Gastroesophageal sphincter (tissue), 4 donors: ENCODE measurements at regions not wholly inside any gene's neighbourhood (a gene's known extent, or its start where the extent isn't known, plus 50 kb on each side); places are given as distances from the start of the nearest gene placed in this dataset.

ENCODE experiments used
- ATAC-seq: fragments of 150-250 bp; one replicate; pipeline ENCODE4 v1.9.1; 2016; ENCODE audit warnings: mild to moderate bottlenecking, moderate library complexity
- H3K27ac ChIP-seq, 4 donors: fragments of 200-600 bp; sonication (generic) in 3 of 4; 1 replicate in 3 of 4; 2 replicates in 1 of 4; pipeline ENCODE4 v1.5.1; 2016 to 2019
- H3K27me3 ChIP-seq: fragments of 200-600 bp; sonication (generic); one replicate; pipeline ENCODE4 v1.5.1; 2019
- H3K36me3 ChIP-seq, 2 donors: fragments of 200-600 bp; sonication (generic); one replicate each; pipeline ENCODE4 v1.5.1; 2019; ENCODE audit warnings: control low read depth in 1 of 2
- H3K4me1 ChIP-seq, 3 donors: fragments of 200-600 bp; sonication (generic); 1 replicate in 2 of 3; 2 replicates in 1 of 3; pipeline ENCODE4 v1.5.1; 2016 to 2019; ENCODE audit warnings: control low read depth in 2 of 3
- H3K4me3 ChIP-seq, 2 donors: fragments of 200-600 bp; sonication (generic); one replicate each; pipeline ENCODE4 v1.5.1; 2019; ENCODE audit warnings: mild to moderate bottlenecking in 1 of 2, moderate library complexity in 1 of 2
- H3K9me3 ChIP-seq, 3 donors: fragments of 200-600 bp; sonication (generic); one replicate each; pipeline ENCODE4 v1.5.1; 2017 to 2019; ENCODE audit warnings: control low read depth in 2 of 3
- CTCF ChIP-seq, 4 experiments: fragments of 200-600 bp in 2 of 4; fragments of 450-650 bp in 2 of 4; sonication (generic) in 1 of 4; IDR thresholded peaks; one replicate each; pipeline ENCODE4 v1.5.1; 2017 to 2019; ENCODE audit warnings: antibody characterized with exemption in 4 of 4, mild to moderate bottlenecking in 2 of 4, moderate library complexity in 2 of 4
- EP300 ChIP-seq: sonication (generic); formaldehyde crosslinking; IDR thresholded peaks from one replicate; pipeline ENCODE4 v1.6.1; 2017; ENCODE audit warnings: antibody characterized with exemption, mild to moderate bottlenecking
- POLR2A ChIP-seq, 2 donors: fragments of 450-650 bp; IDR thresholded peaks; one replicate each; pipeline ENCODE4 v1.6.1; 2017; ENCODE audit warnings: antibody characterized with exemption in 2 of 2, mild to moderate bottlenecking in 2 of 2, moderate library complexity in 1 of 2
- POLR2AphosphoS5 ChIP-seq: sonication (generic); formaldehyde crosslinking; IDR thresholded peaks from one replicate; pipeline ENCODE4 v1.6.1; 2017; ENCODE audit warnings: antibody characterized with exemption
- WGBS, 2 donors: methylation state at CpG; one replicate each; pipeline ENCODE4 v1.1.5; 2018; ENCODE audit warnings: low coverage in 1 of 2; 5-methylcytosine and 5-hydroxymethylcytosine counted together

GRCh38 chr22:48217596-48217995 lies 1455.1 kb downstream of the TBC1D22A start:
- TF ChIP-seq POLR2AphosphoS5 (no peak), CTCF (IDR thresholded peaks at IDR 0.05) (no peak), POLR2A (IDR thresholded peaks at IDR 0.05) (no peak), EP300 (no peak)
- Histone ChIP-seq H3K9me3 (peaks cover 0 to 18% (median 0%) of the 10 kb centered on the region in 3 donors), H3K4me3 (no peak overlapping the region), H3K4me1 (no peaks in the 10 kb centered on the region), H3K36me3 (no peaks in the 10 kb centered on the region), H3K27me3 (peaks cover 19% of the 10 kb centered on the region), H3K27ac (no peak overlapping the region)
- WGBS, 2 donors, result 85% methylated on average over 11 of the region's 11 CpGs; no CpG with 5 or more reads in 1 of the 2 donors
- no peak for ATAC-seq

DNA sequence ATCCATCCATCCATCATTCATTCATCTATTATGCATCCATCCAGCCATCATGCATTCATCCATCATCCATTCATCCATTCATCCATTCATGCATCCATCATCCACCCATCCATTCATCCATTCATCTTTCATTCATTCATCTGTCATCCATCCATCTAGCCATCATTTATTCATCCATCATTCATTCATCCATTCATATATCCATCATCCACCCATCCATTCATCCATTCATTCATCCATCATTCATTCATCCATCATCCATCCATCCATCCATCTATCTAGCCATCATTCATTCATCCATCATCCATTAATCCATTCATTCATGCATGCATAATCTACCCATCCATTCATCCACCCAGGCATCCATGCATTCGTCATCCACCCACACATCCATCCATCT lies 1450.3 kb downstream of the TBC1D22A start:
- Histone ChIP-seq H3K4me1 (no peaks in the 10 kb centered on the region), H3K9me3 (peaks cover 0 to 6% (median 0%) of the 10 kb centered on the region in 3 donors), H3K27me3 (peaks cover 39% of the 10 kb centered on the region), H3K36me3 (no peaks in the 10 kb centered on the region), H3K4me3 (no peak overlapping the region), H3K27ac (no peak overlapping the region)
- TF ChIP-seq POLR2A (IDR thresholded peaks at IDR 0.05) (no peak), POLR2AphosphoS5 (no peak), EP300 (no peak), CTCF (IDR thresholded peaks at IDR 0.05) (no peak)
- ATAC-seq, result no peak
- WGBS, 2 donors, result 67 to 100% methylated on average over 1 of the region's 1 CpG

DNA sequence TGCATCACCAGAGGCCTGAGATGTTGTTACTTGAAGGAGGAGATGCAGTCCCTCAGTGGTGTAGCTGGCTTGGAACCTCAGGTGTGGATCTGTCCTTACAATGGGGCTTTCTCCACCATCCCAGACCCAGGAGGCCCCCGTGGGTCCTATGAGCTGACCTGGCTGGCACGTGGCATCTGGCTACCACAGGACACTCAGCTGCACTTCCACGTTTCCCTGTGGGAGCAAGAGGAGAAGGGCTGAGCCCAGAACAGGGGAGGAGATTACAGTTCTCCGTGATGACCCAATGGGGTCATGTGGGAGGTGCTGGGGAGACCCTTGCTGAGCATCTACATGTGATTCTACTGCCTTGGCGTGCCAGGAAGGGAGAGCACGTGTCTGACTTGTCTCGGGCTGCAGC lies 1448.4 kb downstream of the TBC1D22A start:
- no peaks in the 10 kb centered on the region for H3K4me1 ChIP-seq
- H3K4me3 ChIP-seq, result no peak overlapping the region
- no peaks in the 10 kb centered on the region for H3K9me3 ChIP-seq
- no peak for TF ChIP-seq POLR2A (IDR thresholded peaks at IDR 0.05)
- TF ChIP-seq EP300, result no peak
- no peak for TF ChIP-seq POLR2AphosphoS5
- no peak for TF ChIP-seq CTCF (IDR thresholded peaks at IDR 0.05)
- peaks cover 52% of the 10 kb centered on the region for H3K27me3 ChIP-seq
- H3K36me3 ChIP-seq, result no peaks in the 10 kb centered on the region
- no peak overlapping the region for H3K27ac ChIP-seq
- ATAC-seq, result no peak
- 20 to 66% methylated on average over 1 to 3 of the region's 7 CpGs for WGBS, 2 donors

DNA sequence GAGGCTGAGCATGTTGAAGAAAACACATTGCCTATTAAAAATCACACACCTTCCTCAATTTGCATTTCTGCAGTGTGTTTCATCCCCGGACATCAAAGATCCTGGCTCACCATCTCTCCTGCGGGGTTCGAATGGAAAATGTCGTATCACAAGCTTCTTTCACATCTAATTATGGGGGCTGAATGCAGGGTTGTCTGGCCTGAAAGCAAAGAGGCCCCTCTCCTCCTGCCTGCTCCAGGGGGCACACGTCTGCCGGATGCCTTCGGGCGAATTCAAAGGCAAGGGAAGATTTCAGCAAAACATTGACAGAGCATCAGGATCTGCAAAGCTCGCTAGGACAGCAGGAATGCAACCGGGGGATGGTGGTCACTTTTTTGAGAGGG lies 1447.7 kb downstream of the TBC1D22A start:
- H3K27me3 ChIP-seq, result peaks cover 58% of the 10 kb centered on the region
- TF ChIP-seq POLR2A (IDR thresholded peaks at IDR 0.05) (no peak), POLR2AphosphoS5 (no peak), EP300 (no peak), CTCF (IDR thresholded peaks at IDR 0.05) (no peak)
- H3K4me3 ChIP-seq, result no peak overlapping the region
- 34 to 45% methylated on average over 9 of the region's 10 CpGs for WGBS, 2 donors
- no peaks in the 10 kb centered on the region for H3K9me3 ChIP-seq
- no peak overlapping the region for H3K27ac ChIP-seq
- ATAC-seq, result no peak
- no peaks in the 10 kb centered on the region for H3K36me3 ChIP-seq
- no peaks in the 10 kb centered on the region for H3K4me1 ChIP-seq

DNA sequence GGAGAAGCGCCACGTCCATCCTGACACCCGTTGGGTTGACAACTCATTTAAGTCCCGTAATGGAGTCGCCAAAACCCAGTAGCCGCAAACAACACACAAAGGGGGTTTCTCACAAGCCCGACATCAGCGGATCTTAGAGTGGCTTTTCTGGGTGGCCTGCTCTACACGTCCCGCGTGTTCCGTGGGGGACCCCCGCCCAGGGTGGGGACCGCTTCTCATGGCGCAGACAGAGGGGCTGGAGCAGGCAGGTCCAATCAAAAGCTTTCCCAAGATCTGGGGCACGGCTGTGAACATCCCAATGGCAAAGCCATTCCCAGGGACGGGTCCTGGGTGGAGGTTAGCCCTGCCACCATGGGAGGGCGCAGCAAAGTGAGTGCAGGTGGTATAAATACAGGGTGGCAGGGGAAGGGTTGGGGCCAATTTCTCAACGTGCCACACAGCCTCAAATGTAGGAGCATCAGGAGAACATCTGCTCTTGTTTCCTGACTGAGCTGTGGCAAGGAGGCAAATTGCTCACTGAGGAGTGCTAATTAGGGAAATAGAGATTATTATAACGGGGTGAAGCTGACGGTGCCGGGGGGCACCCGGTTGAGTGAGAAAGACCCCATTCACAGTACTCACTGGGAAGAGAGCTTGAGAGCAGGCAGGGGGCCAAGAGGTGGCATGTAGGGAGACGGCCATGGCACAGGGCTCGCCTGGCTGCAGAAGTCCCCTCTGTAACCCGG lies 1447.2 kb downstream of the TBC1D22A start:
- no peaks in the 10 kb centered on the region for H3K9me3 ChIP-seq
- peaks cover 58% of the 10 kb centered on the region for H3K27me3 ChIP-seq
- WGBS, 2 donors, result 65 to 83% methylated on average over 17 to 18 of the region's 26 CpGs
- no peaks in the 10 kb centered on the region for H3K36me3 ChIP-seq
- H3K27ac ChIP-seq, result no peak overlapping the region
- ATAC-seq, result no peak
- H3K4me1 ChIP-seq, result no peaks in the 10 kb centered on the region
- no peak overlapping the region for H3K4me3 ChIP-seq
- TF ChIP-seq POLR2A (IDR thresholded peaks at IDR 0.05) (no peak), POLR2AphosphoS5 (no peak), EP300 (no peak), CTCF (IDR thresholded peaks at IDR 0.05) (no peak)
